ENCODE measurements at regions not wholly inside any gene's neighbourhood (a gene's known extent, or its start where the extent isn't known, plus 50 kb on each side); places are given as distances from the start of the nearest gene placed in this dataset.
"Not testable (repeated sequence)": the region's sequence is repeated elsewhere in the genome, so short reads cannot be mapped to it uniquely, and the experiment has no call there.

- DNase-seq (ENCODE audit: low spot score): no peak
- TF ChIP-seq CTCF (conservative IDR thresholded peaks at IDR 0.05; ENCODE audit: low read depth): no peak
- H3K27ac ChIP-seq: no peak overlapping the region
- ChIA-PET POLR2A (ENCODE audit: low non-redundant PET) (no interaction called here), CTCF (interaction anchor here (0.6 kb wide), 1 partner anchor 261 kb away, joined by 3 read pairs; no protein-coding TSS in a partner anchor)
These were observed 113.2 kb downstream of the RTP4 start for GRCh38 chr3:187481426-187481825.

DNA sequence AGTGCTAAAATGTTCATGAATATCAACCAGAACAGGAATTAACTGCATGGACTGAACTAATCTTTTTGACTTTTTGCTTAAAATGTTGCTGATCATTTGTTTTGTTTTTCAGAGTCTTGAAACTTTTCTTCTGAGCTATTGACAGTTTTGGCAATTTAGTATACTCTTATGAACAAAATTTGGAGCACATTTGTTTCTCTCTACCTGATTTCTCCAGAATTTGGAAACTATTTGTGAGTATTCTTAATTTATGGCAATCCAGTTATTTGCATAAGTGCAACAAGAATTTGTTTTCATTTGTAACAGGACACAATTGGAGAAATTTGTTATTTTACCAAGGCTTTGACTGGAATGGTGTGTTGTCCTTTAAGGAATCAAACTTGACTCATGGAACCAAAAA lies 107.4 kb downstream of the RTP4 start:
- DNase-seq (ENCODE audit: low spot score); POLR2A ChIA-PET (ENCODE audit: low non-redundant PET); CTCF ChIA-PET; H3K27ac ChIP-seq: not testable (repeated sequence)

DNA sequence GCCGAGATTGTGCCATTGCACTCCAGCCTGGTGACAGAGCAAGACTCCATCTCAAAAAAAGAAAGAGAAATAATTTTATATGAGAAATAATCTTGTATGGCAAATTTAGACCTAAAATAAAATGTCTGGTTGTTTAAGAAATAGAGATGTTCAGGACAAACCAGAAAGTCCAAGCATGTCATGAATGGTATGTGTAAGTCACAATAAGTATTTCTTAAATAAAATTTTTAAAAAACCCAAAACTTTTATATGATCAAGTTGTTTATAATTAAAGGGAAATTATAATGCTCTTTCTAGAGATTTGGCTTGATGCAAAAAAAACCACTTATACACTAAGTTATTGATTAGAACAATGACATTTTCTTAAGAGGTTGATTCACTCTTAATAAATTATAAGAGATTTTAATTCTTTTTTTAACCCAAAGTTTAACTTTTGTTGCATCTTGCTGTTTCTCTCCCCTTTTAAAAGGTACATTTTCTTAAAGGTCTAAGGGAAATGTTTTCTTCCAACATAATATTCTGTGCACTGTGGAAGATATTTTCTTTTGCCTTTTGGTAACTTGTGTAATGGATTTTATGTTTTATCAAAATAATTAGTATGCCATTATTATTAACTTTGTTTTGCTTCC lies 105.7 kb downstream of the RTP4 start:
- DNase-seq (ENCODE audit: low spot score): no peak
- no peak for TF ChIP-seq CTCF (conservative IDR thresholded peaks at IDR 0.05; ENCODE audit: low read depth)
- ChIA-PET POLR2A (ENCODE audit: low non-redundant PET) (no interaction called here), CTCF (no interaction called here)
- H3K27ac ChIP-seq: no peak overlapping the region

DNA sequence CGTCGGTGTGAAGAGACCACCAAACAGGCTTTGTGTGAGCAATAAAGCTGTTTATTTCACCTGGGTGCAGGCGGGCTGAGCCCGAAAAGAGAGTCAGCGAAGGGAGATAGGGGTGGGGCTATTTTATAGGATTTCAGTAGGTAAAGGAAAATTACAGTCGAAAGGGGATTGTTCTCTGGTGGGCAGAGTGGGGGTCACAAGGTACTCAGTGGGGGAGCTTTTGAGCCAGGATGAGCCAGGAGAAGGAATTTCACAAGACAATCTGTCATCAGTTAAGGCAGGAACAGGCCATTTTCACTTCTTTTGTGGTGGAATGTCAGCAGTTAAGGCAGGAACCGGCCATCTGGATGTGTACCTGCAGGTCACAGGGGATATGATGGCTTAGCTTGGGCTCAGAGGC lies 98.1 kb downstream of the RTP4 start:
- CTCF ChIA-PET; H3K27ac ChIP-seq; POLR2A ChIA-PET (ENCODE audit: low non-redundant PET); DNase-seq (ENCODE audit: low spot score): not testable (repeated sequence)

GRCh38 chr3:187465503-187465902 lies 97.3 kb downstream of the RTP4 start:
- POLR2A ChIA-PET (ENCODE audit: low non-redundant PET): no interaction called here
- H3K27ac ChIP-seq: no peak overlapping the region
- DNase-seq (ENCODE audit: low spot score): no peak
- no peak for TF ChIP-seq CTCF (conservative IDR thresholded peaks at IDR 0.05; ENCODE audit: low read depth)
- CTCF ChIA-PET: no interaction called here

DNA sequence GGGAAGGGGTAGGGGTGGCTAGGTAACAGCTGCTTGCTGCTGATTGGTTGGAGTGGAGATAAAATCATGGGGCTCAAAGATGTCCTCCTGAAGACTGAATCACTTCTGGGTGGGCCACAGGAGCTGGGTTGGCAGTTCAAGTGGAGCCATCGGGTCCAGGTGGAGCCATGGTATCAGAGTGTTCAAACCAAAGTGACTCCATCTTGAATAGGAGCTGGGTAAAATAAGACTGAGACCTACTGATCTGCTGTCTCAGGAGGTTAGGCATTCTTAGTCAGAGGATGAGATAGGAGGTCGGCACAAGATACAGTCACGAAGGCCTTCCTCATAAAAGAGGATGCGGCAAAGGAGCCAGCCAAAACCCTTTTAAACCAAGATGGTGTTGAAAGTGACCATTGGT lies 96.5 kb downstream of the RTP4 start:
- POLR2A ChIA-PET (ENCODE audit: low non-redundant PET): no interaction called here
- TF ChIP-seq CTCF (conservative IDR thresholded peaks at IDR 0.05; ENCODE audit: low read depth): no peak
- H3K27ac ChIP-seq: no peak overlapping the region
- CTCF ChIA-PET: no interaction called here
- DNase-seq (ENCODE audit: low spot score): no peak

- no peak overlapping the region for H3K27ac ChIP-seq
- no peak for TF ChIP-seq CTCF (conservative IDR thresholded peaks at IDR 0.05; ENCODE audit: low read depth)
- POLR2A ChIA-PET (ENCODE audit: low non-redundant PET): no interaction called here
- CTCF ChIA-PET: no interaction called here
- DNase-seq (ENCODE audit: low spot score): no peak
These were observed 90.7 kb downstream of the RTP4 start for GRCh38 chr3:187458921-187459320.

DNA sequence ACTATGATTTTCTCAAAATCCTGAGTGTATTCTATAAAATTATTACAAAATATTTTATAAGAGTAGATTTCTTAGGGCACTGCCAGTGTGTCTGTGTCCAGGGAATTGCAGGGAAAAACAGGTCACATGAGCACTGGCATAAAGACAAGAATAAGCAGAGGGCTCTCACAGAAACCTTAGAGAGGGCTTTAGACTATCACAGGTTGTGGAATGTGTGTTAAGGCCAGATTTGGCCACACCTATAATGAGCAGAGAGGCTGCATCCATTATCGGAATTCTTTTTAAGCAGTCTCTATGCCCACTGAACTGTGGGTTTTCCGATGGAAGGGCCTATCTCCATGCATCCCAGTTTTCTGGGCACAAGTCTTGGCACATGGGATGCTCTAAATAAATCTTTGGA lies 90.2 kb downstream of the RTP4 start:
- ChIA-PET POLR2A (ENCODE audit: low non-redundant PET) (no interaction called here), CTCF (no interaction called here)
- no peak for DNase-seq (ENCODE audit: low spot score)
- no peak overlapping the region for H3K27ac ChIP-seq
- no peak for TF ChIP-seq CTCF (conservative IDR thresholded peaks at IDR 0.05; ENCODE audit: low read depth)

Data from RWPE1 (cell line).